Activated T-cell treated with anti-CD3 and anti-CD28 coated beads for 48 hours (primary cell): ENCODE measurements at regions not wholly inside any gene's neighbourhood (a gene's known extent, or its start where the extent isn't known, plus 50 kb on each side); places are given as distances from the start of the nearest gene placed in this dataset.
"Not testable (repeated sequence)": the region's sequence is repeated elsewhere in the genome, so short reads cannot be mapped to it uniquely, and the experiment has no call there.

Experiments used
- DNase-seq: peaks from one replicate; pipeline ENCODE4 v3.0.0-alpha.2; 2020; ENCODE audit warnings: low read depth

DNA sequence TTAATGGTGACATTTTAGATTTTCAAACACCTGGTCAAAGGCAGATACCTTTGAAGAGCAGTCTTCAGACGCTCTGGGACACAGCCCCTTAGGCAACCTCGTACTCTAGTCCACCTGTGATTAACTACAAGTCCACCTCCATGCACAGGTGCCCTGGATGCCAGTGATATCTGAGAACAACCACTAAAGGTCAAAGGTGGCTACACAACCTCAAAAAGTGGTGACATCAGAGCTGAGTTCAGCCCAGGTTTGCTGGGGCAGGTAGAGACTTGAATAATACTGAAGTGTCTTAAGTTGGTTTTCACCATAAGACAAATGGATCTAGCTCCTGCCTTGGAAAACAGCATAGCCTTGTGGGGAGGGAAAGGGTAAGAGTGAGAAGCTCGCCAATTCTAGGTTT, 143.4 kb upstream of the ADO start:
- DNase-seq = no peak

DNA sequence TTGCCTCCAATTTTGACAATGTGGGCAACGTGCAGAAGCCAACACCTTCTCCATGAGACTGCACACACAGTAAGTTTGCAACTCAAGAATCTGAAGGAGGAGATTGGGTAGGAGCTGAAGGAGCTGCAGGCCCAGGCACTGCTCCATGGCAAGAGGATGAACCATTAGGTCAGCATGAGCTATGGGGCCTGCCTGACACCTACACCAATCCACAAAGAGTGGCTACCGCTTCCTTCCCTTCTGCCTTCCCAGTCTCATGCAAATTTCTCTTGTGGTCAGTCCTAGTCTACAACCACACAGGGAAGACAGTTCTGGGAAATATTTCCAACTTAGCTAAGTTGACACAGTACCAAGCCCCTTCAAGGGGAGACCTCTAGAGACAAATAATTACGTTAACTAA, 142.0 kb upstream of the ADO start:
- no peak for DNase-seq

DNA sequence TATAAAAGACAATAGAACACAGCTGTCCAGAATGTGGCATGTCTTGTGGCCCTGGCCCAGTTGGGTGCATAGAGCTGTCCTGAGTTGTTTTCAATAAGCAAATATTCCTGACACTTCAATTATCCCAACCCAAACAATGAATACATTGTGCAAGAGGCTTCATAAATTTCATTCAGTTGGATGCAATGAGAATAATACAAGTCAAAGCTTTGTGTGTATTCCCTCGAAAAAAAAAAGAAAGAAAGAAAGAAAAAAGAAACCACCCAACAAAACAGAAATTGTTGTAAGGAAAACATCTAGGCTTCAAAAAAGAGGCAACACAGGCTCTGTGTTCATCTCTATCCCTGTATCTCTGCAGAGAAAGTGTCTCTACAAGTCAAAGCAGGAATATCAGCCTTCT, 138.7 kb upstream of the ADO start:
- DNase-seq = no peak

DNA sequence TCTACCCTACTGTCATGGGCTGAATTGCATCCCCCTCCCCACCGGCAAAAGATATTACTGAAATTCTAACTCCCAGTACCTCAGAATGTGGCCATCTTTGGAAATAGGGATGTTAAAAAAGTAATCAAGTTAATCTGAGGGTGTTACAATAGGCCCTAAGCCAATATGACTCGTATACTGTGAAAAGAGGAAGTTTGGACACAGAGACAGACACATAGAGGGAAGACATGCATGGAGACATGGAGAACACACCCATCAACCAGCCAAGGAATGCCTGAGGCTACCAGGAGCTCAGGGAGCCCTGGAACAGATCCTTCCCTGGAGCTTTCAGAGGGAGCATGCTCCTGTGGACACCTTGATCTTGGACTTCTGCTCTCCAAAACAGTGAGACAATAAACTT, 138.2 kb upstream of the ADO start:
- DNase-seq = no peak

DNA sequence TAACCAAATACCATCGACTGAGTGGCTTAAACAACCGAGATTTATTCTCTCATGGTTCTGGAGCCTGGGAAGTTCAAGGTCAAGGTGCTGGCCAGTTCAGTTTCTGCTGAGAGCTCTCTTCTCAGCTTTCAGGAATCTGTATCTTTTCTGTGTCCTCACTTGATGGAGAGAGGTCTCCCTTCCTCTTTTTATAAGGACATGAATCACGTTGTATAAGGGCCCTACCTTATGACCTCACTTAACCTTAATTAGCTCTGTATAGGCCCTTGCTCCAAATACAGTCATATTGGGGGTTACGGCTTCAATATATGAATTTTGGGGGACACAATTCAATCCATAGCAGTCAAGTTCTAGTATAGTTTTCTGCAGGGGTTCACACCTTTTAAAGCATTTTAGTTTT, 135.2 kb upstream of the ADO start:
- no peak for DNase-seq

DNA sequence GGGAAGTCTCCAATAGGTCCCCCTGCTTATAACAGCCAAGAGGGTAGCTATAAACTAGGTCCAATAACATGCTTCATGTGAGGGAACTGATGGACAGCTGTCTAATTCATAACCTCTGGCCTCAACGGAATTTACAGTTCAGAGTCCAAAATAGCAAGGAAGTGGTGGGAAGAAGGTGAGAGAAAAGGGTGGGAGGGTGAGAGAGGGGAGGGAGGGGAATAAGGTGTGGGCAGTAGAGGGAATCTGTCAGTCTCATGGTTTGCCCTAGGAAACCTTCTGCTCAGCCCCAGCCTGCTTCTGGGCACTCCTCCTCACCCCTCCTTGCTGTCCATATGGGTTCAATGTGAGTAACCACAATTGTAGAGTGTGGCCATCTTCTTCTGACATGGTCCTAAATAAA, 133.4 kb upstream of the ADO start:
- DNase-seq = no peak

DNA sequence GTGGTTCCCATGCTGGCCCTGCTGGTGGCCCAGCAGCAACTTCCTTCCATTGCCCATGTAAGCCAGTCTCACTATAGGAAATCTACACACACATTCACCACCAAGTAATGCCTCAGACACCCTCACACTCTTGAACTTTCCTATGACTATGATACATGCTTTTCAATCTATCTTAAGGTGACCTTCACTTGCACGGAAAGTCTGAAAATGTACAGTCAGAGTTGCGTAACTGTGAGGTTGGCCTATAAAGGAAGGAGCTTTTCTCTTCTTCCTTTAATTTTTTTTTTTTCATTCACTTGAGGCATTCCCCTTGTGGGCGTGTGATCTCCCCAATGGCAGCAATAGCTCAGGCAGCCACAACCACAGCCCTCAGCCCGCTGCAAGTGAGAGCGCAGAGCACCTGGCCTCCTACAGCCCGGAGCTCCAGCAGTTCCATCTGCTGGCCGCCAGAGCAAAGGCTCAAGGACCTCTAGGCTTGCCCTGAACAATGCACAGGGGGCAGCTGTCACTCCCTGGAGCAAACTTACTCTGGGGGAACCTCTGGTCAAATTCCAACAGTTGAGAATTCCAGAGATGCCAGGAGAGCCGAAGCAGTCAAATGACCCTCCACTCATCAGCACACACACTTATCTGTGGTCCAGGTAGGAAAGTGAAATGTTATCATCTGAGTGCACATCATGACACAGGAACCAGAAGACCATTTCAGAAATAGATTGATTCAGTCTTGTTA, 123.1 kb upstream of the ADO start:
- DNase-seq = peak; percentile 76

DNA sequence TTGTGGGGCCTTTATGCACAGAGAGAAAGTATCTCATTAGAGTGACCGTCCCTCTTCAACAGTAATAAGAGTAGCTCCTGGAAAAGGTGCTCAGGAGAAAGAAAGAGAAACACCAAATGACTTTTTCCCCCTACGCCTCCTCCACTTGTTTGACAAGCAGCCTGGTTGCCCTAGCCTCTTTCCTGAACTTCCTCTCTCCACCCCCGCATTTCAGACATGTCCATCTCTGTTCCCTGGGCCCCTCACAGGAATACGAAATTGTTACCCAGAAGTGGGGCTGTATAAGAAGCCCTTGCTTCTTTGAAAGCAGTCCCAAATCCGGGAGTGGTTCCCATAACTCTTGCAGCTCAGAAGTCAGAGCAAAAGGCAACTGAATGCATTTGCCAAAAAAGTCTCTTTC, 119.6 kb upstream of the ADO start:
- DNase-seq = no peak

DNA sequence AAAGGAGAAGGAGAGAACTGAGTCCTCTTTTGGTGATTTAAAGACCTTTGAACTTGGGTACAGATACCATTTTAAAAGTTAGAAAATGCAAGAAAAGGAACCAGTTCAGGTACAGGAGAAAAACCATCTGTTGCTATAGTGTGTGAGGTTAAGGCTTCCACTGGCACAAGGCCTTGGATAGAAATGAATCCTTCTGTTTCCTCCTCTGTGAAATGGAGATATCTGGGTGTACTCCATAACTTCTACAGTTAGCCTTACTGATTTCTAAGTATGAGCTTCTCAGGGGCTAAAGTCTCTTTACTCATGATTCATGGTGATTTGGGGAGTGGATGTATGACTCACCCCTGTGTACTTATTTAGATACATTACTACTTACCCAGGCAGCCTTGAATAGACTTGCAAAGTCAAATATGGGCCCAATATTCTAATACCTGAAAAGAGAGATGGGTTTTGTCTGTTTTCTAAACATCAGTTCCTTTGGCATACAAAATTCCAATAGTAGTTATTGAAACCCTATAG, 117.2 kb upstream of the ADO start:
- no peak for DNase-seq

DNA sequence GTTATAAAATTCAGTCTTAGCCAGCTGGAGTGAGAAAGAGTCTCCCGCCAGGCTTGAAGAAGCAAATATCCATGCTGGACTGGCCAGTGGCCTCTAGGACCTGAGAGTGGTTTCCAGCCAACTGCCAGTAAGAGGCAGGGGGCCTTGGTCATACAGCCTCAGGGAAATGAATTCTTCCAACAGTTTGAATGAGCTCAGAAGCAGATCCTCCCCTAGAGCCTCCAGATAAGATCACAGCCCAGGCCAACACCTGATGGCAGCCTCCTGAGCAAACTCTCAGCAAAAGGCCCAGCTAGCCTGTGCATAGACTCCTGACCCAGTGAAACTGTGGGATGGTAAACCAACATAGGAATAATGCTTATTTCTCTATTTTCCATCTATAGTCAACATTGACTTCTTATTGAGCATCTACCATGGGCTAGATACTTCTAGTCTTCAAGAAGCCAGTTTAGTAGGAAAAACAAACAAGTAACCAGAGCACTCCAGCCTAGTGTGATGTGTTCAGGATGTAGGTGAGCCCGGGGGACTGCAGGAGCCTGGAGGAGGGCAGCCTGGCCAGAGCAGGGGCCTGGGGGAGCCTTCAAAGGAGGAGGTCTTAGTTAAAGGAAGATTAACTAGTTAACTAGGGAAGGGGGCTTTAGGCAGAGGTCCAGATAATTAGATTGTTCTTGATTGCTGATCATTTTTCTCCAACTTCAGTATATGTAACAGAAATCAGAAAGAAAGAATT, 115.4 kb upstream of the ADO start:
- DNase-seq = no peak

DNA sequence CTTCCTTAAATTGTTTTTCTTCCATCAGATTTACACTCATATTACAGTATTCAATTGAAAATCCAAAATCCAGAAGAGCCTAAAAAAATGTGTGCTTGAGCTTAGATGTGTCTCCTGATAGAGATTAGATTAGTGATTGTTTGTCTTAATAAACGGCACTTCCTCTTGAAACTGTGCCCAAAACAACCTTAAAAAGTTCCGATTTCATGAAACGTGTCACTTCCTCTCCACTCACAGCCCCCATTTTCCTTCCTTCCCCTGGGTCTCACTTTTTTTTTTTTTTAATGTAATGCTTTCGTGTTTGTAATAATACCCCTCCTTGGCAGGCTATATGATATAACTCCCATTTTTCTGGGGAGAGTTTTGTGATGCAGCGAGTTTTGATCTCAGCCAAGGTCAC, 114.8 kb upstream of the ADO start:
- no peak for DNase-seq

DNA sequence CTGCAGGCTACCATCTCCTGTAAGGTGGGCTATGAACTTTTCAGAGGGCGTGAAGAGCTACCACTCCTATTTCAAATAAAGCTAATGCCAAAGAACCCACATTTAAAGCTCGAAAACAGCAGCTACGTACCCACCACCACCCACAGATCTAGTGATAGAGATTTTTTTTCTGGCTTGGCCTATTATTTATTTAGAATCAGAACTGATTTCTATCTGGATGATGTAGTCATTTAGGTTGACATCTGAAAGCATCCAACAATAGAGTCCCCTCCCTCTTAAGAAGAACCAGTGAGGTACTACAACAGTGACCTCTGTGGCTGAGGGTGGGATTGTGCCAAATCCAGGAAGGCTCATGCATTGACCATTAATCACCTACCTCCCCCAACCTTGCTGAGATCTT, 113.8 kb upstream of the ADO start:
- no peak for DNase-seq

DNA sequence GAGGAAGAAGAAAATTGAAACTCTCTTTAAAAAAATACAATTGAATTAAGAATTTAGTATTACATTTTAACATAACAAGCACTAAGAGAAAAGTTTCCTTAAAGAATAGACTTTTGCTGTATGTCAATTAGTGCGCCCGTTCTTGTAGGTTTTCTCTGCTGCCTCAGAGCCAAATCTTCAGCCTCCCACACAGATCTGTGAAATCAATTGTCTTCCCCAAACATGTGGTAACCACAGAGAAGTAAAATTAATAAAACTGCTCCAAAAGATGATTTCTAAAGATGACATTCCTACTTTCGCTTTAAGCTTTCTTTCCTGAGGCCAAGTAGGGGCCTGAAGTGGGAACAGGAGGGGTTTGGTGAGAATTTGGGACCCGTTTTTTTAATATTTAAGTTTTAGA, 113.2 kb upstream of the ADO start:
- DNase-seq = no peak

DNA sequence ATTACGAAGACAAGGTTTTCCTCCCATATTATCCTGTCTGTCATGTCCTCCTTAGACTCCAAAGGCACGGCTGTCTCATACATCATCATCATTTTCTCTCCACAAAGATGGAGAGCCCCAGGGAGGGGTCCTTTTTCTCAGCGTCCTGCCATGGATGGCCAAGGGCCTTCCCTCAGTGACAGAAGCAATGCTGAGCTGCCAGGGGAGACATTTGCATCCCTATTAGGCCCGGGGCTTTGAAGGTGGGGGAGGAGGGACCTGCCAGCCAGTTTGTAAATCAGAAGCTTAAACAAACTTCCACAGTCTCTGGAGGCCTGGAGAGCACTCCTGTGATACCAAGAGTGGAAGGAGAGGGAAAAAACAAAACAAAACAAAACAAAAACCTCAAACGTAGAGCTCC, 112.4 kb upstream of the ADO start:
- no peak for DNase-seq

DNA sequence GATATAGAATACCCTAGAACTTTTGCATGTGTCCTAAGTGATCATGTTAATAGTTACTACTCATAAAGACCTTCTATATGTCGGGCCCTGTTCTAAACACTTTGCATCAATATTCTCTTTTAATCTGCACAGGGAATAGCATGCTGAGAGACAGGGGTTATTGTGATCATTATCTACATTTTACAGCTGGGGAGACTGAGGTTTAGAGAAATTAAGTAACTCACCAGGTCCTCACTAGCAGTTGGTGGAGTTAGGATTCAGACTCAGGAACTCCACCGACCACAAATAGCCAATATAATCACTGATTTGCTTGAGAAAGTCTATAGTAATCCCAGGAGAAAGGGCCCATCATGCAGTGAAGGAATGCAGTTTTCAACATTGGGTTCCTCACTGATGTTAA, 111.2 kb upstream of the ADO start:
- no peak for DNase-seq

DNA sequence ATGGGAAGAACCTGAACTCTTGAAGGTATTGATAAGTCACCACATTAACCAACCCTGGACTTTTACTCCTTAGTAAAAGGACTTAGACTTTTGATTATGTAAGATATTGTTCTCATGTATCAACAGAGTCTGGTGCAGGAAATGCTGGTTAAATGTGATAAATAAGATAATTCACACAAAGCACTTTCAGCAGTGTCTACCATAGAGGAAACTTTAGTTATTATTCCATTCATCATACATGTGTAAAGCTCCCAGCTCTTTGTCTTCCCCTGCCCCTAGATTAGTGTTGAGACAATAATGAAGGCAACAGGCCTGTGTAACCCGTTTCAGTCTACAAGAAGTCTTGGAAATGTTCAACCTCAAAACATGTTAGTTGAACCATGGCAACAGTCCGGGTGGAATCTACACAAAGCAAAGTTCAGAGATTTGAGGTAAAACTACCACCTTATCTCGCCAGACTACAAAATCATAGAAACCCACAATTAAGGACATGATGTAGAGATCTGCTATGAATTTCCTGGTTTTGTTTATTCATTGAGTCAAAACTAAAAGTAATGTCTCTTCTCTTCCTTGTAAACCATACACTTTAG, 109.9 kb upstream of the ADO start:
- DNase-seq = no peak

DNA sequence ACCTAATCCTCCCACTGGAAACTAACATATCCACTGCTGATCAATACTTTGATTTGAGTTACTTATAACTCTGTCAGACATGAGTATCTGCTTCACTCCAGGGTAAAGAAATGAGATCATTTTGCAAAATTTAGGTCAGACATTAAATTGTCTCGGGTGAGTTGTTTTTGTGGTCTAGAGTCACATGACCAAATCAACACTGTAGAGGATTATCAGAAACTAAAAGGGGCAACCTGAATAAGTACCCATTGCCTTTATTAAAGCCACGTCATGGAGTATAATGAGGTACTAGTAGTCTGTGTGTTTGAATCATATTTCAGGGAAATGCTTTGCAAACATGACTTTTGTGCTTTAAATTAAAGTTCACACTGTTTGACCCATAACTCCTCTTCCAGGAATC, 107.7 kb upstream of the ADO start:
- no peak for DNase-seq

DNA sequence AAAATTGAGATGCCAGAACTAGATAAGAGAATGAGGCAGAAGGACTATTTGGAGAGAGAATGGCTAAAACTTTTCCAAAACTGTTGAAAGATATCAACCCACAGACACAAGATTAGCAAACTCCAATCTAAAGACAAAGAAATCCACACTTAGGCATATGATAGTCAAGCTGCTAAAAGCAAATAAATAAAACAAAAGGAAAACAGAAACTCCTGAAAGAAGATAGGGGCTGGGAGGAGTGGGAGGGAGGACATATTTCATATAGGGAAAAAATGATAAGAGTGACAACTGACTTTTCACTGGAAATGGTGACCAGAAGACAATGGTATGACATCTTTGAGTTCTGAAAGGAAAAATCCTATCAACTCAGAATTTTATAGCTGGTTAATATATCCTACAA, 105.4 kb upstream of the ADO start:
- DNase-seq = no peak

DNA sequence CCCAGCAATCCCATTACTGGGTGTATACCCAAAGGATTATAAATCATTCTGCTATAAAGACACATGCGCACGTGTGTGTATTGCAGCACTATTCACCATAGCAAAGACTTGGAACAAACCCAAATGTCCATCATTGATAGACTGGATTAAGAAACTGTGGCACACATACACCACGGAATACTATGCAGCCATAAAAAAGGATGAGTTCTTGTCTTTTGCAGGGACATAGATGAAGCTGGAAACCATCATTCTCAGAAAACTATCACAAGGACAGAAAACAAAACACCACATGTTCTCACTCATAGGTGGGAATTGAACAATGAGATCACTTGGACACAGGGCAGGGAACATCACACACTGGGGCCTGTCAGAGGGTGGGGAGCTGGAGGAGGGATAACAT, 100.4 kb upstream of the ADO start:
- DNase-seq = not testable (repeated sequence)

DNA sequence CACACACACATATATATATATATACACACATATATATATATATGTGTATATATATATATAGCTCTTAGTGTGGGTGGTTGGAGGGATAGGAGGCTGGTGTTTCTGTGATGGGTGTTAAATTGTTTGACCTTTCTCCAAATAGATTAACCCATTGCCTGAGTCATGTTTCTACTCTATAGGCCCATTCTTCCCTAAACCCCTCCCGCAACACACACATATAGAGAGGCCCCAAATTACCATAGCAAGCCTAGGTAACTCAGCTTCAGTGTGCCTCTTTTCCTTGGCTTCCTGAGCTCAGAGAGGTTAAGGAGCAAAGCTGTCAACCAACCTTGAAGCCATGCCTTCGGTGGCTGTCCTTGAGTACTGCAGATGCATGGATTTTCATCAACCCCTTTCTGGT, 98.7 kb upstream of the ADO start:
- no peak for DNase-seq

DNA sequence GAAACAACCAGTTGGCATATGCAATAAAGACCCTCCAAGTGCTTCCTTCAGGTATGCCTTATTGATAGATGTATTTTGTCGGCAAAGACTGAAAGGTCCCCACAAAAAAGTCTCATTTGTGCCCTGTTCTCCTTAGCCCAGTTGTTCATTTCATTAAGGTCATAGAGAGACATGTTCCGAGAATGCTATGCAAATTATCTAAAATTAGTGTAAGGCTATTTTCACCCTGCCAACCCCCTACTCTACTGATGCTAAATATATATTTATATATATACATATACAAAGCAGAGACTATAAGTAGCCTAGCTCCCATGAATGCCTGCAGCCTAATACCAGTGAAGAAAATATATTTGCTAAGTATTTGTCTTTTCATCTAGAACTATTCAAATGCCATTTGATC, 96.7 kb upstream of the ADO start:
- no peak for DNase-seq

DNA sequence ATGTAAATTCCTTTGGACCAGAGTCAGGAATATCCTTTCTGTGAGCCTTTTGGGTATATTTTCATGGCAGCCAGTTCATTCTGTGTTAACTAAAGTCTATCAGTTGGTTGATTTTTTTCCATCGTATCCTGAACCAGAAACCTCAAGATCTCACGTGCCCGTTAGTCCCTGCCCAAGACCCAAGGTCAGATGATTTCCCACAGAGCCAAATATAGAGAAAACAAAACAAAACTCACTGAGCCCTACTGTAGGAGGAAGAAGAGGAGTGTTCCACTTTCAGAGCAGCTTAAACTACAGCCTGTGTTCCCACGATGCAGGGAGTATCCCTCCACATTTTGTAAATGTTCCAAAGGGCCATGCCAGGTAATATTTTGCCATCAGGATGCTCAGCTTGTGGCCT, 96.0 kb upstream of the ADO start:
- no peak for DNase-seq

DNA sequence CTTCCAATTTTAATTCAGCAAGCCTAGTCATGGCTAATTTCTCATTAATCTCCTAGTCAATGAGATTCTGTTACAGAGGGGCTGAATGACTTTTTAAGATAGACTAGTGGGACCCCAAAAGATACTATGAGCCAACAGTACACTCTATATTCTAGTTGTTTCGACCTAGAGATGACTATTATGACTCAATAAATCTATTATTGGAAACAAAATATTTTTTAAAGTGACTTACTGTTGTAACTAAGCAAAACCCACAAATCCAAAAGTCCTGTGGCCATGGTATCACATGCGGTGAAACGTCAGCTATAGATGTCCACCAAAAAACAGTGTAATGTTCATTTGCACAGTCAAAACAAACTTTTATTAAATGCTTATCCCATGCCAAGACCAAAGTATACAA, 95.3 kb upstream of the ADO start:
- DNase-seq = no peak

DNA sequence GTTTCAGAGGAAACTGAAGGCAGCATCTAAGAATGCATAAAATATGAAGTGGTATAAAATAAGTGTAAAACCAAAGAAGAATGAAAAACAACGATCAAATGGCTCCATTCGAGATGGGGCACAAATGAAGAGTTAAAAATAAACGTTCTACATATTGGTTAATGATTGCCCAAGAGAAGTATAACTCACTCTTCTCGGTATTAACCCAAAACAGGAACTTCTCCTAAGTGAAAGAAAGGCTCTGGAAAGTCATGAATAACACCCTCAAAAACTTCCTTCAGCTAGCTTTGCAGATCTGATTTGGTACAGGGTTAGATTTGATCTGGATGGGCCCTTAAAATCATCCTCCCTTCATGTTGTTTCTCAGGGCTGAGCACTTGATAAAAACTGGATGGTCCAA, 94.3 kb upstream of the ADO start:
- no peak for DNase-seq
